GM19463 (cell line): ENCODE measurements at regions not wholly inside any gene's neighbourhood (a gene's known extent, or its start where the extent isn't known, plus 50 kb on each side); places are given as distances from the start of the nearest gene placed in this dataset.
A peak's percentile ranks its signal among the peaks of the same experiment; 100 is the strongest.

Experiments
- ATAC-seq: cut with Tn5 transposase; IDR thresholded peaks from one replicate; pipeline ENCODE4 v1.9.1; 2021; ENCODE audit warnings: mild to moderate bottlenecking, moderate library complexity; ENCODE audit not compliant: unreplicated experiment

- no peak for ATAC-seq
Measured at GRCh38 chr1:58430421-58431275, 115.9 kb downstream of the OMA1 start.

- ATAC-seq = no peak
Measured at GRCh38 chr1:58426918-58427317, 119.6 kb downstream of the OMA1 start.

DNA sequence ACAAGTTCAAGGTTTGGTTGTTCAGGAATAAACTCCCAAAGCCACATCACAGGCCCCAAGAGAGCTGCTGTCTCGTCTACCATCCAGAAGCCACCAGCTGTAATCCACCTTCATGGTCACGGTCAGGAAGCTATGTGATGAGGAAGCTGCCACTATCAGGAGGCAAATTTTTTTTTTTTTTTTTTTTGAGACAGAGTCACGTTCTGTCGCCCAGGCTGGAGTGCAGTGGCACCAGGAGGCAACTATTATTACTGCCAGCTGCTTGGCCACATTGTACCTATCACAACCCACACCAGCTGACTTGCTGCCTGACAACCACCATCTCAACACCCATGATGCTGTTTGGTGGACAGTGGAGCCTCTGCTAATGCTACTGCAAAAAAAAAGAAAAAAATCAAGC is 124.1 kb downstream of the OMA1 start:
- no peak for ATAC-seq

DNA sequence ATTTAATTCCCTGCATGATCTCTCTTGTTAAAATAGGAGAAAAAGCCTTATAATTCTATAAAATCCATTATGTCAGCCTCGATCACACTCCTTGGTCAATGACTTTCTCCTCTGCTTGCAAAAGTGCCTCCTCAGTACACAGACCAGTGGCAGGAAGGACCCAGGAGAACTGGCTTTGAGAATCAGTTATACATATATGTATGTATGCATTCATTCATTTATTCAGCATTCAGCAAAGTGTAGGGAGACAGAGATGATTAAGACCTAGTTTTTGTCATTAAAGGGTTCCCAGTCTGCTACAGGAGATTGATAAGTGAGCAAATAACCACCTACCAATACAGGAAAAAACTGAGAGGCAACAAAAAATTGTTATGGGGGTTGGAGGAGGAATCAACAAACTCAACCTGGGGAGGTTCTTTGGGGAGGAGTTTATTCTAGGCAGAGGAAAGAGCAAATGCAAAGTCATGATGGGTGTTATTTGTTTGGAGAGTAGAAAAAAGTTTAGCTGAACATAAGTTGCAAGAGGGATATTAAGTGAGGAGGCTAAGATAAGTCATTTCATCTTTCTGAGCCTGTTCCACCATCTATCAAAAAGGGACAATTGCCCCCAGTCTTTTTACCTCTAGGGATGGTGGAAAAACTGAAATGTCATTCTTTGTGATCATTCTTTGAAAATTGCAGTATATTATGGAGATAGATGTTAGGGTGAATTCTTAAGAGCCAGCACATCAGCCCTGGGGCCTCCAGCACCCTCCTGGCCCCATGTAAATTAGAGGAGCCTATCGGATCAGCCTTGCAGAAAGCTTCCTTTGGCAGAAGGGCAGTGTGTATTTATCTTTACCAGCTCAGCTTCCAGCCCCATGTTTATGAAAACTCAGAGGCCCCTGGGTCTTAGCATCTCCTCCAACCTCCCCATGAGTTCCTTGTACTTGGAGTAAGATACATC is 128.0 kb downstream of the OMA1 start:
- ATAC-seq = no peak

DNA sequence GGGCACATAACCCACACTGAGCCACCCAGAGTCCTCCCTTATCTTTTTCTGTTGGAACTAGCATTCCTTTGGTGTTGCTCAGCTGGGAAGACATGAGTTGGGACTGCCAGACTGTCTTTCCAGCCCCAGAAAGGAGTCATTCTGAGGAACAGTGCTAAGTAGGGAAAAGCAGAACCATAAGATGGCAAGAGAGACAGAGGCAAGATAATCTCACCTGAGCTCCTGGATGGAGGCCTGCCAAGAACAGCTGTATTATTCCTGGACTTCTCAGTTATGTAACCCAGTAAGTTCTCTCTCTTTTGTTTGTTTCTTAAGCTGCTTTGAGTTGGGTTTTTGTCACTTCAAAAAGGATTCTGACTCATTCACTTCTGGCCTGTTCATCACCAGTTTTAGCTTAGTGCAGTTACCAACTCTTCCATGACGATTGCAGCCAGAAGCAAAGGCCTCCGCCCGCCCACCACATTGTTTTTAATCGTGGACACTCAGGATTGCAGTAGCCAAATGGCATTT is 134.4 kb downstream of the OMA1 start:
- no peak for ATAC-seq

GRCh38 chr1:58409890-58410289 is 136.6 kb downstream of the OMA1 start:
- no peak for ATAC-seq

GRCh38 chr1:58409336-58409735 is 137.2 kb downstream of the OMA1 start:
- ATAC-seq = no peak

- no peak for ATAC-seq
Measured at GRCh38 chr1:58406301-58407071, 140.0 kb downstream of the OMA1 start.

DNA sequence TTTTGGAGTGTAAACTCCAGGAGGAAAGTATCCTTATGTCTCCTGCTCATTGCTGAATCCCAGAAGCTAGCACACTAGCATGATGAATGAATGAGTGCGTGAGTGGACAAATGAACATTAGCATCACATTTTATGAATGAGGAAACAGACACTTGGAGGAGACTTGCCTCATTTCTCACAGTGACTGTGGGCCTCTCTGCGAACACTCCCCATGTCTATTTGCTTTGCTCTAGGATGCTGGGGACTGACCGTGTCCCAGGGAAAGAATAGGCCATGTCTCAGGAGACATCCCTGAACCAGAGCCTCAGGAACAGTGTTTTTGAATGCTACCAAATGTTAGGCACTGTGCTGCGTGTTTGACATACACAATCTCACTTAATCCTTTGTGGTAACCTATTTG is 140.9 kb downstream of the OMA1 start:
- ATAC-seq = no peak

- no peak for ATAC-seq
Measured at GRCh38 chr1:58403894-58404293, 142.6 kb downstream of the OMA1 start.

DNA sequence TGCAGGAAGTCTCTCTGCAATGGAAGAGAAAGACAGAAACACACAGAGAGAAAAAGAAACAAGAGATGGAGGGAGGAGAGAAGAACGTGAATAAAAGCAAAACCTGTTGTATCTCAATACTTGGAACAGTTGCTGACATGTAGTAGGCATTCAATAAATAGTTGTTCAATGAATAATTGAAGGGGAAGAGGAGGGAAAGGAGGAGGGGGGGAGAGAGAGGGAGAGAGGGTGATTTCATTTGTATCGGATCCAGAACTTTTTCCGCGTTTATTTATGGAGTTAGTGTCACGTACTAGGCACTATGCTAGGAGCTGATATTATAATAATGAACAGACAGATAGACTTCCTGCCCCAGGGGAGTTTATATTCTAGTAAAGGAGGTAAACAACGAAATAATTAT is 144.1 kb downstream of the OMA1 start:
- ATAC-seq = no peak

GRCh38 chr1:58401991-58402390 is 144.5 kb downstream of the OMA1 start:
- ATAC-seq = no peak

GRCh38 chr1:58399176-58399575 is 147.3 kb downstream of the OMA1 start:
- ATAC-seq = no peak

GRCh38 chr1:58398714-58399113 is 147.8 kb downstream of the OMA1 start:
- ATAC-seq = no peak

- ATAC-seq = no peak
Measured at GRCh38 chr1:58397187-58397820, 149.2 kb downstream of the OMA1 start.

GRCh38 chr1:58396150-58396549 is 150.4 kb downstream of the OMA1 start:
- no peak for ATAC-seq

- no peak for ATAC-seq
Measured at GRCh38 chr1:58395355-58395754, 151.2 kb downstream of the OMA1 start.

DNA sequence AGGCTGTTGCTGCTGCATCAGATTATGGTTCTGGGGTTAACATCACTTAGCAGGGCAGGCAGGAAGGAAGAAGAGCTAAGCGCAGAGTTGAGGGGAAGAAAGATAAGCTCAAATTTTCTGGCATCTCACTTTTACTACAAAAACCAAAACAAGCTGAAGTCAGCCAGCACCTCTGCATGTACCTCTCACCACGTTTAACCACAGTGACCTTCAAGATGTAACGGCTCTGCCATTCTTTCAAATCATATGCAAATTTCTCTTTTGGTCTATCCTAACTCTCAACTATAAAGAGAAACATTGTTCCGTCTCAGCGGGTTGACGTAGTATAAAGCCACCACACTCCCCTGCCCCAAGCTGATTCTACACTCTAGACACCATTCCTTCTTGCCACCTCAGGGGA is 154.4 kb downstream of the OMA1 start:
- peak; percentile 69 for ATAC-seq

GRCh38 chr1:58391514-58391913 is 155.0 kb downstream of the OMA1 start:
- no peak for ATAC-seq

DNA sequence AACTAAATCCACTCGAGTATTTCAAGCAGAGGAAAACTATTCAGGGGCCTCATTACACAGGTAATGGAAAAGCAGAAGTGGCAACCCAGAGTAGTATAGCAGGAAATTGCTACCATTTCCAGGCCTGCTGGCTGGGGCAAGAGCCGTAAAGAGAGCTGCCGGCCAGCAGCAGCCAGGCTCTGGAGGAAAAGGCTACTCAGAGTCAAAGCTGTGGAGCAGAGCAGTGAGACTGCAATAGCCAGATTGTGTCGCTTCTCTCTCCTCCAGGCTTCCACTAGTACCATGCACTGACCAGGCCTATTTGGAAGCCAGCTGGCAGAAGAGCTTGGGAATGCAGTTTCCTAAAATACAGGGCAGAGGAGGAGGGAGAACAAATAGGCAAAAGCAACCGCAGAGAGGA is 155.5 kb downstream of the OMA1 start:
- no peak for ATAC-seq
